Natural killer cell (primary cell): ENCODE measurements at regions not wholly inside any gene's neighbourhood (a gene's known extent, or its start where the extent isn't known, plus 50 kb on each side); places are given as distances from the start of the nearest gene placed in this dataset.

ENCODE experiments used
- ATAC-seq, 3 donors: fragments of 150-1000 bp in 2 of 3; fragments of 200-7000 bp in 1 of 3; cut with Tn5 transposase; 1 replicate in 1 of 3; 2 replicates in 2 of 3; pipeline ENCODE4 v1.10.0; 2021; ENCODE audit warnings: mild to moderate bottlenecking in 2 of 3, moderate library complexity in 2 of 3
- DNase-seq, 2 donors: peaks; one replicate each; pipeline versions ENCODE4 v3.0.0 to v3.0.0-alpha.2; 2013 to 2021; ENCODE audit warnings: mixed read lengths in 1 of 2
- H3K27ac ChIP-seq: one replicate; pipeline ENCODE4 v1.5.1; 2013; ENCODE audit warnings: mild to moderate bottlenecking, low read length
- H3K27me3 ChIP-seq: one replicate; pipeline ENCODE4 v1.6.1; 2013; ENCODE audit warnings: low read length; ENCODE audit not compliant: control insufficient read depth, insufficient read depth
- H3K36me3 ChIP-seq: one replicate; pipeline ENCODE4 v1.6.1; 2013; ENCODE audit warnings: low read length; ENCODE audit not compliant: control insufficient read depth, insufficient read depth
- H3K4me1 ChIP-seq: one replicate; pipeline ENCODE4 v1.6.1; 2013; ENCODE audit warnings: low read length; ENCODE audit not compliant: control insufficient read depth, insufficient read depth
- H3K4me3 ChIP-seq: one replicate; pipeline ENCODE4 v1.5.1; 2013; ENCODE audit warnings: low read length
- H3K9me3 ChIP-seq: one replicate; pipeline ENCODE4 v1.6.1; 2013; ENCODE audit warnings: low read length; ENCODE audit not compliant: control insufficient read depth, insufficient read depth
- H3K27ac Mint-ChIP-seq, 2 donors: one replicate each; pipeline ENCODE4 v1.8.0; 2022; ENCODE audit warnings: mild to moderate bottlenecking in 2 of 2, mixed read lengths in 2 of 2, moderate library complexity in 1 of 2
- H3K27me3 Mint-ChIP-seq, 2 donors: one replicate each; pipeline ENCODE4 v1.8.0; 2022; ENCODE audit warnings: low read depth in 2 of 2, mixed read lengths in 2 of 2
- H3K36me3 Mint-ChIP-seq: one replicate; pipeline ENCODE4 v1.8.0; 2022; ENCODE audit warnings: mixed read lengths
- H3K4me1 Mint-ChIP-seq, 2 donors: one replicate each; pipeline ENCODE4 v1.8.0; 2022; ENCODE audit warnings: mixed read lengths in 2 of 2
- H3K4me3 Mint-ChIP-seq: one replicate; pipeline ENCODE4 v1.8.0; 2022; ENCODE audit warnings: mild to moderate bottlenecking, moderate library complexity, mixed read lengths
- H3K9me3 Mint-ChIP-seq, 2 donors: one replicate each; pipeline ENCODE4 v1.8.0; 2022; ENCODE audit warnings: mixed read lengths in 2 of 2
- CTCF ChIP-seq: fragments of 200-600 bp; IDR thresholded peaks from one replicate; pipeline ENCODE4 v1.8.0; 2022; ENCODE audit warnings: antibody characterized with exemption
- WGBS: methylation state at CpG from one replicate; pipeline ENCODE4 v1.1.7; 2013; ENCODE audit warnings: missing lambda C conversion rate; ENCODE audit not compliant: insufficient coverage; 5-methylcytosine and 5-hydroxymethylcytosine counted together
- intact Hi-C: fragments of 100-400 bp; cut with micrococcal nuclease; formaldehyde crosslinking; loops from one replicate; pipeline ENCODE4 v1.14.2; 2022

- no peak for DNase-seq
- no peak overlapping the region for H3K27ac Mint-ChIP-seq
- no peaks in the 10 kb centered on the region for H3K36me3 Mint-ChIP-seq
- no peaks in the 10 kb centered on the region for H3K36me3 ChIP-seq
- no peak overlapping the region for H3K4me3 Mint-ChIP-seq
- TF ChIP-seq CTCF, result no peak
- no peaks in the 10 kb centered on the region for H3K27me3 Mint-ChIP-seq
- no peak for ATAC-seq
- WGBS, result 69% methylated on average over 7 of the region's 7 CpGs
- no peak overlapping the region for H3K27ac ChIP-seq
- H3K9me3 ChIP-seq, result peaks cover 8% of the 10 kb centered on the region
- no peak overlapping the region for H3K4me3 ChIP-seq
- no peaks in the 10 kb centered on the region for H3K27me3 ChIP-seq
- intact Hi-C loops, result no loop called here
- H3K4me1 Mint-ChIP-seq, result no peaks in the 10 kb centered on the region
- peaks cover 11 to 12% of the 10 kb centered on the region in 2 donors for H3K9me3 Mint-ChIP-seq
- H3K4me1 ChIP-seq, result no peaks in the 10 kb centered on the region
Observed at GRCh38 chr15:24858737-24859601, 95.8 kb upstream of the SNRPN start.

GRCh38 chr15:24861014-24861690, 93.6 kb upstream of the SNRPN start:
- Mint-ChIP-seq H3K27me3 (no peaks in the 10 kb centered on the region), H3K36me3 (no peaks in the 10 kb centered on the region), H3K4me1 (no peaks in the 10 kb centered on the region), H3K4me3 (no peak overlapping the region), H3K27ac (no peak overlapping the region), H3K9me3 (peaks cover 13 to 15% of the 10 kb centered on the region in 2 donors)
- H3K27ac ChIP-seq, result no peak overlapping the region
- 80% methylated on average over 1 of the region's 1 CpG for WGBS
- intact Hi-C loops, result no loop called here
- H3K9me3 ChIP-seq, result peaks cover 8% of the 10 kb centered on the region
- no peak for DNase-seq
- H3K4me1 ChIP-seq, result no peaks in the 10 kb centered on the region
- no peak overlapping the region for H3K4me3 ChIP-seq
- no peak for TF ChIP-seq CTCF
- no peaks in the 10 kb centered on the region for H3K36me3 ChIP-seq
- no peak for ATAC-seq
- no peaks in the 10 kb centered on the region for H3K27me3 ChIP-seq

GRCh38 chr15:24862726-24863521, 91.9 kb upstream of the SNRPN start:
- DNase-seq (no peak), ATAC-seq (no peak)
- no peaks in the 10 kb centered on the region for H3K27me3 Mint-ChIP-seq
- TF ChIP-seq CTCF, result no peak
- no peak overlapping the region for H3K4me3 Mint-ChIP-seq
- WGBS, result 73% methylated on average over 6 of the region's 6 CpGs
- H3K27ac Mint-ChIP-seq, result no peak overlapping the region
- intact Hi-C loops, result no loop called here
- no peaks in the 10 kb centered on the region for H3K4me1 ChIP-seq
- H3K9me3 Mint-ChIP-seq, result peaks cover 12 to 16% of the 10 kb centered on the region in 2 donors
- peaks cover 3% of the 10 kb centered on the region for H3K9me3 ChIP-seq
- H3K36me3 Mint-ChIP-seq, result no peaks in the 10 kb centered on the region
- H3K4me3 ChIP-seq, result no peak overlapping the region
- no peak overlapping the region for H3K27ac ChIP-seq
- no peaks in the 10 kb centered on the region for H3K27me3 ChIP-seq
- no peaks in the 10 kb centered on the region for H3K4me1 Mint-ChIP-seq
- no peaks in the 10 kb centered on the region for H3K36me3 ChIP-seq
